SHP77 treated with DMSO at 0.1 percent for 48 hours (cell line): ENCODE measurements at regions not wholly inside any gene's neighbourhood (a gene's known extent, or its start where the extent isn't known, plus 50 kb on each side); places are given as distances from the start of the nearest gene placed in this dataset.

Experiments
- DNase-seq: peaks from one replicate; lab custom pipeline; 2025; lab: John Stamatoyannopoulos, UW

GRCh38 chr1:30420519-30421050 lies 302.8 kb downstream of the MATN1 start:
- DNase-seq, result no peak

GRCh38 chr1:30419831-30420230 lies 303.6 kb downstream of the MATN1 start:
- DNase-seq, result no peak

- no peak for DNase-seq
These were observed 304.3 kb downstream of the MATN1 start for GRCh38 chr1:30418939-30419720.

- no peak for DNase-seq
These were observed 305.1 kb downstream of the MATN1 start for GRCh38 chr1:30418061-30418938.

- DNase-seq, result no peak
These were observed 305.7 kb downstream of the MATN1 start for GRCh38 chr1:30417701-30418046.

GRCh38 chr1:30417001-30417700 lies 306.2 kb downstream of the MATN1 start:
- no peak for DNase-seq

GRCh38 chr1:30416221-30416820 lies 307.1 kb downstream of the MATN1 start:
- no peak for DNase-seq

GRCh38 chr1:30415171-30415940 lies 308.0 kb downstream of the MATN1 start:
- DNase-seq, result no peak

- no peak for DNase-seq
These were observed 308.6 kb downstream of the MATN1 start for GRCh38 chr1:30414851-30415165.

- DNase-seq, result no peak
These were observed 309.1 kb downstream of the MATN1 start for GRCh38 chr1:30414086-30414850.

GRCh38 chr1:30413606-30414005 lies 309.8 kb downstream of the MATN1 start:
- DNase-seq, result no peak

- DNase-seq, result no peak
These were observed 310.3 kb downstream of the MATN1 start for GRCh38 chr1:30413111-30413440.

- DNase-seq, result no peak
These were observed 310.9 kb downstream of the MATN1 start for GRCh38 chr1:30412241-30413110.

- no peak for DNase-seq
These were observed 312.2 kb downstream of the MATN1 start for GRCh38 chr1:30411206-30411605.

GRCh38 chr1:30410153-30410851 lies 313.1 kb downstream of the MATN1 start:
- DNase-seq, result no peak

- DNase-seq, result no peak
These were observed 313.8 kb downstream of the MATN1 start for GRCh38 chr1:30409476-30410152.

- no peak for DNase-seq
These were observed 315.4 kb downstream of the MATN1 start for GRCh38 chr1:30407865-30408580.
